ENCODE measurements at regions not wholly inside any gene's neighbourhood (a gene's known extent, or its start where the extent isn't known, plus 50 kb on each side); places are given as distances from the start of the nearest gene placed in this dataset.

DNA sequence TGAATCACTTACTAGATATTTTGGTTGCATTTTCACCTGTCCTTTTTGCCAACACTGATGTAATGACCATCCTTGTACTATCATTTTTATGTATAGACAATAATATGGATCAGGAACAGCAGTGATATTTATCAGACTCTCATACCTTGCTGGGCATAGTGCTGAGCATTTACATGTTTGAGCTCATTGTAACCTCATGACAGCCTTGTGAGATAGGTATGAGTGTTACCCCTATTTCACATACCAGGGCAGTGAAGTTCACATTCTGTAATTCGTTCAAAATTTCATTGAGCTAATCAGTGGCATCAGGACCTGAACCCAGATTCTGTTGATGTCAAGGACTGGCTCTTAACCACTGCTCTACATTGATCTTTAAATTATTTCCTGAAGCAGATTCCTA is 221.5 kb upstream of the TBL1XR1 start:
- TF ChIP-seq, protein P1, sequence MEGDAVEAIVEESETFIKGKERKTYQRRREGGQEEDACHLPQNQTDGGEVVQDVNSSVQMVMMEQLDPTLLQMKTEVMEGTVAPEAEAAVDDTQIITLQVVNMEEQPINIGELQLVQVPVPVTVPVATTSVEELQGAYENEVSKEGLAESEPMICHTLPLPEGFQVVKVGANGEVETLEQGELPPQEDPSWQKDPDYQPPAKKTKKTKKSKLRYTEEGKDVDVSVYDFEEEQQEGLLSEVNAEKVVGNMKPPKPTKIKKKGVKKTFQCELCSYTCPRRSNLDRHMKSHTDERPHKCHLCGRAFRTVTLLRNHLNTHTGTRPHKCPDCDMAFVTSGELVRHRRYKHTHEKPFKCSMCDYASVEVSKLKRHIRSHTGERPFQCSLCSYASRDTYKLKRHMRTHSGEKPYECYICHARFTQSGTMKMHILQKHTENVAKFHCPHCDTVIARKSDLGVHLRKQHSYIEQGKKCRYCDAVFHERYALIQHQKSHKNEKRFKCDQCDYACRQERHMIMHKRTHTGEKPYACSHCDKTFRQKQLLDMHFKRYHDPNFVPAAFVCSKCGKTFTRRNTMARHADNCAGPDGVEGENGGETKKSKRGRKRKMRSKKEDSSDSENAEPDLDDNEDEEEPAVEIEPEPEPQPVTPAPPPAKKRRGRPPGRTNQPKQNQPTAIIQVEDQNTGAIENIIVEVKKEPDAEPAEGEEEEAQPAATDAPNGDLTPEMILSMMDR (IDR thresholded peaks at IDR 0.05; ENCODE audit: low read depth, low read length, missing control alignments), result no peak
- DNase-seq (ENCODE audit: extremely low read depth, low read depth), result no peak

DNA sequence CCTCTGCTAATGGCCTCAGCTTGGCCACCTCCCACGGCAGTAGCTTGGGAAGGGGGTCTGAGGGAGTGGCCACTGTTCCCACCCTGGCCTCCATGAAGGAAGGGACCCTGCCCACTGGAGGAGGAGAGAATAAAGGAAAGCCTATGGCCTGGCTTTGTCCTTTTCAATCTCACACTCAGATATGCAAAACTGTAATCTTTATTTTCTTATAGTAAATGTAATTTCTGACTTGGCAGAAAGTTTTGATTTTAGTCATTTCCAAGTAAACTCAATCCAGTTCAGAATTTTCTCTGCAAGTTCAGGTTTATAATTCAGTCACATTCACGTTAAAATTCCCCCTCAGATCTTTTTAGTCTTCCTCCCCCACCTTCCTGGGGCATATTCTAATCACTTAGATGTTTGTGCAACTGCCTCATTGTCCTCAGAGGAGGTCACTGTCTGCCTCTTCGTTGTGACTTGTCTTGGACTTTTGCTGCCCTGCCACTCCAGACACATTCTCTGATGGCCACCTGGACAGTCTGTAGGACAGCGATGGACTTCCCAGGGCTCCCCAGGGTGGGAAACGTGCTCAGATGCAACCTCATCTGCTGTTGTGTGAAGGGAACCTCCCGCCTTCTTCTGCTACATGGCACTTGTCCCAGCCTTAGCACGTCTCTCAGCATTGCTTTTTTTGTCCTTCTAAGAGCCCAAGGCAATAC is 222.8 kb upstream of the TBL1XR1 start:
- TF ChIP-seq, protein P1 (IDR thresholded peaks at IDR 0.05; ENCODE audit: low read depth, low read length, missing control alignments), result no peak

More for the DNA sequence above, 221.5 kb upstream of the TBL1XR1 start:
- H3K4me3 ChIP-seq (replicated peaks; ENCODE audit: low read depth, low read length), result no peak overlapping the region

DNA sequence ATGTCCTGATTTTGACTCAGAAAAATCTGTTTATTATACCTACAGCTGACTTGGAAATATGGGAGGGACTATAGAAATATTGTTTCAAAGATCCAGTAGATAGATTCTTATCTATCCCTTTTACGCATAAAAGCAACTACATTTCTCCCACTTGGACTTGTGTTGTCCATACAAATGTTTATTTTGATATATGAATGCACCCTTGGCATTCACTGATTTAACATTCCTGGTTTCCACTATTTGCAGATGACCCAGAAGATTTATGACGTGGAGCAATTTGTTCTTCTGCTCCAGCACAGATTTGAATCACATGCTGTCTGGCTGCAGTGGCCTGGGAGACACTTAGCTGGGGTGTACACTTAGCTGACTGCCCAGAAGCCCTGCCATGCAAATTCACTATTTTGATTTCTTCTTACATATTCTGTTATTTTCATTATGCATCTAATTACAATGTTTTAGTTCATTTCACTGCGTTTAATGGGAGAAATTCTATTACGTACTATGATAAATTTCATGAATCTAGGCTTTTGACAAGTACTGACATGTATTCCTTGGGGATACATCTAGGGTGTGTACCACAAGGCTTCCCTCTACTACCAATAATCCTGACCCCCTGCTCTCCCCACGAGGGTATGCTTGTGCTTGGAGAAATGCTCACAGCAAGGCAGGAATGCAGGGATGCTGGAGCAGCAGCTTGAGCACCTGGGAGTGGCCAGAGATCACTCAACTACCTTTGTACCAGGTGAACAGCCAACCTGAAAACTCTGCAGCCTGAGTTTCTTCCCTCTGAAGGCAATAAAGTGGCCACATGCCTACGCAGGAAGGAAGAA is 223.6 kb upstream of the TBL1XR1 start:
- no peak overlapping the region for H3K4me3 ChIP-seq (replicated peaks; ENCODE audit: low read depth, low read length)
- TF ChIP-seq, protein P1 (IDR thresholded peaks at IDR 0.05; ENCODE audit: low read depth, low read length, missing control alignments), result no peak
- DNase-seq (ENCODE audit: extremely low read depth, low read depth), result no peak

More for the DNA sequence above, 222.8 kb upstream of the TBL1XR1 start:
- H3K4me3 ChIP-seq (replicated peaks; ENCODE audit: low read depth, low read length), result no peak overlapping the region
- no peak for DNase-seq (ENCODE audit: extremely low read depth, low read depth)

DNA sequence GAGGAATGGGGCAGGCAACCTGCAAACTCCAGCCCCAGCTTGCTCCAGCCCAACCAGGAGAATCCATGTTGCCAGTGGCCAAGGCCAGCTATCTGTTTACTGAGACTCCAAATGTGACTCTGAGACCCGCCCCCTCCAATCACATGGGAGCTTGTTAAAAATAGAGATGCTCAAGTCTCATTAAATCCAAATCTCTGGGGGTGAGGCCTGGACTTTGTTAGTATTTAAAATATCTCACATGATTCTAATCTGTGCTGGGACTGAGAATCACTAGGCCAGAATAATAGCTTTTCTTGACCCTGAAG is 224.2 kb upstream of the TBL1XR1 start:
- no peak for DNase-seq (ENCODE audit: extremely low read depth, low read depth)
- TF ChIP-seq, protein P1 (IDR thresholded peaks at IDR 0.05; ENCODE audit: low read depth, low read length, missing control alignments), result no peak
- no peak overlapping the region for H3K4me3 ChIP-seq (replicated peaks; ENCODE audit: low read depth, low read length)

DNA sequence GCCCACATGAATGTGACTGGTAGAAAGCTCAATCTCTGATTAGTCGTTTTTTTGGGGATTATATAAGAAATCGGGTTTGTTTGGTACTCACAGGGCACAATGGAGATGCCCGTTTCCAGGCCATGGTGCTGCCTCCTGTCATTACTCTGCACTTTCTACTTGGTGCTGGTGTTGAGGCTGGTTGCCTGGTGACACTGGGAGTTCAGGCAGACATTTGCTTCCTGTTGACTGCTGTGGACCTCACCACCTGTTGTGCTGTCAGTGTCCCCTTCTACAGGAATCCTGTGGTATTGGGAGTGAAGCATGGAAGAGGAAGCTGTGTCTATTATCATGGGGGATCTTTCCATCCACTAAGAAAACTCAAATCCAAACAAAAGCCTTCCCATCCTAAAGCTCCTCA is 227.2 kb upstream of the TBL1XR1 start:
- TF ChIP-seq, protein P1 (IDR thresholded peaks at IDR 0.05; ENCODE audit: low read depth, low read length, missing control alignments), result no peak
- DNase-seq (ENCODE audit: extremely low read depth, low read depth), result no peak
- no peak overlapping the region for H3K4me3 ChIP-seq (replicated peaks; ENCODE audit: low read depth, low read length)

DNA sequence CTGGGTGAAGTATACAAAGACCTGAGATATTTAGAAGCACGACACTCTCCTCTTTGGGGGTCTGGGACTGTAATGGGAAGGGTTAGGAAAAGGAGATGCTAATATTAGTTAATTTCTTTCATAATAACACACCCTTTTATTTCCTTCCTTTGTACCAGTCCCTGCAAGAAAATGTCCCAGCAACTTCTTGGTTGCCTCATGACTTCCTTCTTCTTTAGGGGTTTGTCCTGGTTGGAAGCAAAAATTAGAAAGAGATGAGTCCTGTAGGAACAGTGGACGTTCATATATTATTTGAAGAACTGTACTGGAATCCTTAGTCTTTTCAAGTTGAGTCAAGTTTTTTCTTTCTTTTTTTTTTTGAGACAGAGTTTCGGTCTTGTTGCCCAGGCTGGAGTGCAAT is 227.8 kb upstream of the TBL1XR1 start:
- TF ChIP-seq, protein P1 (IDR thresholded peaks at IDR 0.05; ENCODE audit: low read depth, low read length, missing control alignments), result no peak
- DNase-seq (ENCODE audit: extremely low read depth, low read depth), result no peak
- no peak overlapping the region for H3K4me3 ChIP-seq (replicated peaks; ENCODE audit: low read depth, low read length)

Data from HFF-Myc (cell line).